ENCODE measurements at regions not wholly inside any gene's neighbourhood (a gene's known extent, or its start where the extent isn't known, plus 50 kb on each side); places are given as distances from the start of the nearest gene placed in this dataset.
A peak's percentile ranks its signal among the peaks of the same experiment; 100 is the strongest.
"Not testable (repeated sequence)": the region's sequence is repeated elsewhere in the genome, so short reads cannot be mapped to it uniquely, and the experiment has no call there.

DNA sequence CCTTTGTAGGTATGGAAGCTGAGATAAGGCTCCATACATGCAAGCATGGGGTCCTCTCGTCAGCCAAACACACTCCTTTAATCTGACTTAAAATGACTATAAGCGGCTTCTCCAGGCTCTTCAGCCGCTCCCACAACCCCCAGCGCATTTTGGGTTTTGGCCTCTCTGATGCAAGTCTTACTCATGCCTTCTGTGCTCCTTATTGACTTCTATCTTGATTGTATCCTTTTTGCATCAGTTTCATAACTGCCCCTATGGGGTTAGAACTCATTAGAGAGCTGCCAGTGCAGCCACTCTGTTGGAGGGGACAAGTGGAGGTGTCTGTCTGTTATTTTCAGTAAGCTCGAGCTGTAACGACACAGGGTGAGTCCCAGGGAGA, 70.1 kb upstream of the TAB2 start:
- Histone ChIP-seq H3K27me3 (ENCODE audit: control insufficient read depth in 3 of 3, insufficient read depth in 3 of 3, low read length in 3 of 3) (no peaks in the 10 kb centered on the region), H3K36me3 (ENCODE audit: control insufficient read depth in 3 of 3, insufficient read depth in 2 of 3, low read depth in 1 of 3, low read length in 3 of 3) (no peaks in the 10 kb centered on the region), H3K4me1 (ENCODE audit: control insufficient read depth in 3 of 3, insufficient read depth in 2 of 3, low read depth in 1 of 3, low read length in 2 of 3) (peaks cover 0 to 5% (median 0%) of the 10 kb centered on the region in 3 donors), H3K4me3 (ENCODE audit: low read depth in 1 of 3, low read length in 3 of 3) (no peak overlapping the region), H3K27ac (ENCODE audit: low read depth in 1 of 3, low read length in 2 of 3) (no peak overlapping the region), H3K9me3 (ENCODE audit: control insufficient read depth in 2 of 2, insufficient read depth in 1 of 2, low read depth in 1 of 2, low read length in 1 of 2) (peaks cover 0 to 4% of the 10 kb centered on the region in 2 donors)
- DNase-seq: no peak
- WGBS, 3 donors: 92 to 94% (median 93%) methylated on average over 6 of the region's 6 CpGs
- no peak for FAIRE-seq

DNA sequence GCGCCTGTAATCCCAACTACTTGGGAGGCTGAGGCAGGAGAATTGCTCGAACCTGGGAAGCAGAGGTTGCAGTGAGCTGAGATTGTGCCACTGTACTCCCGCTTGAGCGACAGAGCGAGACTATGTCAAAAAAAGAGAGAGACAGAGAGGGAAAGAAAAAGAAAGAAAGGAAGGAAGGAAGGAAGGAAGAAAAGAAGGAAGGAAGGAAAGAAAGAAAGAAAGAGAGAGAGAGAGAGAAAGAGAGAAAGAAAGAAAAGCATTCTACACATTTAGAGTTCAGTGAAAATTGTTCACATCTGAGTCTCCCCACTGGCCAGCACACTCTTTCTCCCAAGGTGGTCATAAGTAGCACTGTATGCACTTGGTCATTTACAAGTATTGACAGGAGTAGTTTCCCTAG, 69.2 kb upstream of the TAB2 start:
- H3K4me3 ChIP-seq (ENCODE audit: low read depth in 1 of 3, low read length in 3 of 3); H3K9me3 ChIP-seq (ENCODE audit: control insufficient read depth in 2 of 2, insufficient read depth in 1 of 2, low read depth in 1 of 2, low read length in 1 of 2); H3K36me3 ChIP-seq (ENCODE audit: control insufficient read depth in 3 of 3, insufficient read depth in 2 of 3, low read depth in 1 of 3, low read length in 3 of 3); H3K27ac ChIP-seq (ENCODE audit: low read depth in 1 of 3, low read length in 2 of 3); DNase-seq; FAIRE-seq; H3K4me1 ChIP-seq (ENCODE audit: control insufficient read depth in 3 of 3, insufficient read depth in 2 of 3, low read depth in 1 of 3, low read length in 2 of 3); H3K27me3 ChIP-seq (ENCODE audit: control insufficient read depth in 3 of 3, insufficient read depth in 3 of 3, low read length in 3 of 3): not testable (repeated sequence)
- 92 to 96% (median 95%) methylated on average over 5 of the region's 5 CpGs for WGBS, 3 donors

DNA sequence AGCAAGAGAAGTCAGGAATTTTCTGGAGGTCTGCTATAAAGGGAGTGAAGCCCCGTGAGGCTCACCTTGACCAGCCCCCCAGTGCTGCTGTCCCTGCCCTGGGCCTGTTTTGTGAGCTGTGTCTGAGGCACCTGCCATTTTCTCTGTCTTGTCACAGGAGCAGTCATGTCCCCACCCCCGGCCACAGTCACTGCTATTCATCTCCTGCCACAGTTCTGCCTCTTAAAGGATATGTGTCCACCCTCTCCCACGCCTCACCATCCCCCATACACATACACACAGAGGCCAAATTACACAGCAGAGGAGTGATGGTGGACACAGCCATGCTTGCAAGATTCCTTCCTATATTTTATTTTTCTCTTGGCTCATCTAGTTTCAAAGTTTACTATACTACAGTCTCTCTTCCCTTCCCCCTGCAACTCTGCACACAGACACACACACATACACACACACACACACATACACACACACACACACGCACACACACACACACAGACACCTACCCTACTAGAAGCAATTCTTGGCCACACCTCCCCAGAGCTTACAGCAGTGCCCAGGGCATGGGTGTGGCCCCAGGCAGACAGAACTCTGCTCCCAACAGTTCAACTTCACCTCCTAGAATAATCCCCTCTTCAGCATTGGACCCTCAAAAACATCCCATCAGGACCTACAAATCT, 68.7 kb upstream of the TAB2 start:
- Histone ChIP-seq H3K36me3 (ENCODE audit: control insufficient read depth in 3 of 3, insufficient read depth in 2 of 3, low read depth in 1 of 3, low read length in 3 of 3) (no peaks in the 10 kb centered on the region), H3K27me3 (ENCODE audit: control insufficient read depth in 3 of 3, insufficient read depth in 3 of 3, low read length in 3 of 3) (no peaks in the 10 kb centered on the region), H3K9me3 (ENCODE audit: control insufficient read depth in 2 of 2, insufficient read depth in 1 of 2, low read depth in 1 of 2, low read length in 1 of 2) (peaks cover 0 to 4% of the 10 kb centered on the region in 2 donors), H3K27ac (ENCODE audit: low read depth in 1 of 3, low read length in 2 of 3) (no peak overlapping the region), H3K4me3 (ENCODE audit: low read depth in 1 of 3, low read length in 3 of 3) (no peak overlapping the region), H3K4me1 (ENCODE audit: control insufficient read depth in 3 of 3, insufficient read depth in 2 of 3, low read depth in 1 of 3, low read length in 2 of 3) (peaks cover 0 to 5% (median 0%) of the 10 kb centered on the region in 3 donors)
- peak; percentile 62 to 71 for DNase-seq
- no peak for FAIRE-seq
- 29 to 62% (median 54%) methylated on average over 4 of the region's 4 CpGs for WGBS, 3 donors

DNA sequence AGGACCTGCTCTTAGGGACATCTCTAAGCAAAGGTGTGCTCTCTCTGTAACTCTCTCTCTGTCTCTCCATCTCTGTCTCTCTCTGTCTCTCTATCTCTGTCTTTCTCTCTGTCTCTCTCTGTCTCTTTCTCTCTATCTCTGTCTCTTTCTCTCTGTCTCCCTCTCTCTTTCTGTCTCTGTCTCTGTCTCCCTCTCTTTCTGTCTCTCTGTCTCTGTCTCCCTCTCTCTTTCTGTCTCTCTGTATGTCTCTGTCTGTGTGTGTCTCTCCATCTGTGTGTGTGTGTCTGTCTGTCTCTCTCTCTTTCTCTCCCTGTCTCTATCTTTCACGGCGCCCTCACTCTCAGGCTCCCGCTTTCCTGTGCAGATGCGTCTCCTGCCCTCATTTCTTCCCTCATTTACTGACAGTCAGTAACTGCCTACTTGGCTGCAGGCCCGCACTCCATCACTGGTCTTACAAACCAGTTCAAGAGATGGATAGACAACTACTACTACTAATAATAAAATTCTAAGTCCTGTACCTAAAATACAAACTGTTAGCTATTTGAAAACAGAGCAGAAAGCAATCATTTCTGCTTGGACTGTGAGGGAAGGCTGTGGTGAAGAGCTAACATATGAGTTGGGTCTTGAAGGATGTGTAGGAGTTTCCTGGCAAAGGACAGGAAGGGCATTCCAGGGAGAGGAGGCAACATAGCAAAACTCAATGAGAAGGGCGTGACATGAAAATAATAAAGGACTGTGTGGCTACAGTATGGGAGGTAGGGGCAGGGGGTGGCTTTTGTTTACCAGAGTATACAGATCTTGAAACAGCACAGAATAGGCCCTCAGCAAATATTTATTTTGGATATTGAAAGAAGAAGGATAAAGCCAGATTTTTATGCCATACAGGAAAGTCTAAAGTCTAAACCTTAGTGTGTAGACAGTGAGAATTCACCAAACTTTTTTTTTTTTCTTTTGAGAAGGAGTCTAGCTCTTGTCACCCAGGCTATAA, 67.8 kb upstream of the TAB2 start:
- Histone ChIP-seq H3K36me3 (ENCODE audit: control insufficient read depth in 3 of 3, insufficient read depth in 2 of 3, low read depth in 1 of 3, low read length in 3 of 3) (no peaks in the 10 kb centered on the region), H3K27ac (ENCODE audit: low read depth in 1 of 3, low read length in 2 of 3) (no peak overlapping the region), H3K4me1 (ENCODE audit: control insufficient read depth in 3 of 3, insufficient read depth in 2 of 3, low read depth in 1 of 3, low read length in 2 of 3) (peaks cover 0 to 5% (median 0%) of the 10 kb centered on the region in 3 donors), H3K4me3 (ENCODE audit: low read depth in 1 of 3, low read length in 3 of 3) (no peak overlapping the region), H3K27me3 (ENCODE audit: control insufficient read depth in 3 of 3, insufficient read depth in 3 of 3, low read length in 3 of 3) (no peaks in the 10 kb centered on the region), H3K9me3 (ENCODE audit: control insufficient read depth in 2 of 2, insufficient read depth in 1 of 2, low read depth in 1 of 2, low read length in 1 of 2) (no peaks in the 10 kb centered on the region)
- 86 to 92% (median 90%) methylated on average over 6 of the region's 6 CpGs for WGBS, 3 donors
- no peak for FAIRE-seq
- DNase-seq: peak in 1 of 2 donors; percentile 14

DNA sequence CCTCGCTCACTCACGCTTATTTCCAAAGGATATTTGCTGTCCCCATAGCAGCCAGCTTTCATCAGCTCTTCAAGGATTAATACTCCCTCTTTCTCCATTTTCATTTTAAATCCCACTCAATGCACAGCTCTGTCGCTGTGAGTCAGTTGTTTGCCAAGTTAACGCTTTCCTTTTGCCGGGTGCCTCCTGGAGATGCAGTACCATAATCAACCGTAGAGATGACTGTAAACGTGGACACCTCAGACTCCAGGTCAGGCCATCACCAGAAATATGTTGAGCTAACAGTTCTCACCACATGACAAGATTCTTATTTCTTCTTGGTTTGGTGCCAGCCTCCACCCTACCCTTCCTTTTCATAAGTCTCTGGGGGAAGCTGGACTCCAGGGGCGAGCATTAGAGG, 66.6 kb upstream of the TAB2 start:
- H3K36me3 ChIP-seq (ENCODE audit: control insufficient read depth in 3 of 3, insufficient read depth in 2 of 3, low read depth in 1 of 3, low read length in 3 of 3): no peaks in the 10 kb centered on the region

DNA sequence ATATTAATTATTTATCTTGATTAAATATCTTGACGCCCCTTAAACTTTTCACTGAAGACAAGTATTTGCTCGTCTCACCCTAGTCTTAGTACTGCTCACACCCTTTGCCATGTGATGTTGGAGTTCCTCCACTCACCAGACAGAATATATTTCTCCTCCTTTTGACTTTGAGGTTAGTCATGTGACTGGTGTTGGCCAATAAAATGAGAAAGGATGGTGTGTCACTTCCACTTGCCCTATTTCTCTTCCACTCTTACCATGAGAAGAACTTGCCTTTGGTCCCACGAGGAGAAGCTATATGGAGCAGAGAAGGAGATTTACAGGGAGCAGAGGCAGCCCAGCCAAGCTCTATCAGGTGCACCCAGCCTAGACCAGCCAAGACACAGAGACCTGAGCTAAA, 64.9 kb upstream of the TAB2 start:
- Histone ChIP-seq H3K4me3 (ENCODE audit: low read depth in 1 of 3, low read length in 3 of 3) (no peak overlapping the region), H3K27ac (ENCODE audit: low read depth in 1 of 3, low read length in 2 of 3) (no peak overlapping the region), H3K36me3 (ENCODE audit: control insufficient read depth in 3 of 3, insufficient read depth in 2 of 3, low read depth in 1 of 3, low read length in 3 of 3) (no peaks in the 10 kb centered on the region), H3K27me3 (ENCODE audit: control insufficient read depth in 3 of 3, insufficient read depth in 3 of 3, low read length in 3 of 3) (peaks cover 0 to 2% (median 0%) of the 10 kb centered on the region in 3 donors), H3K9me3 (ENCODE audit: control insufficient read depth in 2 of 2, insufficient read depth in 1 of 2, low read depth in 1 of 2, low read length in 1 of 2) (no peaks in the 10 kb centered on the region), H3K4me1 (ENCODE audit: control insufficient read depth in 3 of 3, insufficient read depth in 2 of 3, low read depth in 1 of 3, low read length in 2 of 3) (peaks cover 0 to 5% (median 0%) of the 10 kb centered on the region in 3 donors)
- WGBS, 3 donors: 86 to 97% (median 97%) methylated on average over 3 of the region's 3 CpGs
- DNase-seq (no peak), FAIRE-seq (no peak)

More for the DNA sequence above, 66.6 kb upstream of the TAB2 start:
- no peak for FAIRE-seq
- Histone ChIP-seq H3K9me3 (ENCODE audit: control insufficient read depth in 2 of 2, insufficient read depth in 1 of 2, low read depth in 1 of 2, low read length in 1 of 2) (no peaks in the 10 kb centered on the region), H3K27ac (ENCODE audit: low read depth in 1 of 3, low read length in 2 of 3) (no peak overlapping the region), H3K4me3 (ENCODE audit: low read depth in 1 of 3, low read length in 3 of 3) (no peak overlapping the region), H3K27me3 (ENCODE audit: control insufficient read depth in 3 of 3, insufficient read depth in 3 of 3, low read length in 3 of 3) (no peaks in the 10 kb centered on the region), H3K4me1 (ENCODE audit: control insufficient read depth in 3 of 3, insufficient read depth in 2 of 3, low read depth in 1 of 3, low read length in 2 of 3) (peaks cover 0 to 5% (median 0%) of the 10 kb centered on the region in 3 donors)
- DNase-seq: no peak
- WGBS, 3 donors: 86 to 89% (median 86%) methylated on average over 8 of the region's 8 CpGs

DNA sequence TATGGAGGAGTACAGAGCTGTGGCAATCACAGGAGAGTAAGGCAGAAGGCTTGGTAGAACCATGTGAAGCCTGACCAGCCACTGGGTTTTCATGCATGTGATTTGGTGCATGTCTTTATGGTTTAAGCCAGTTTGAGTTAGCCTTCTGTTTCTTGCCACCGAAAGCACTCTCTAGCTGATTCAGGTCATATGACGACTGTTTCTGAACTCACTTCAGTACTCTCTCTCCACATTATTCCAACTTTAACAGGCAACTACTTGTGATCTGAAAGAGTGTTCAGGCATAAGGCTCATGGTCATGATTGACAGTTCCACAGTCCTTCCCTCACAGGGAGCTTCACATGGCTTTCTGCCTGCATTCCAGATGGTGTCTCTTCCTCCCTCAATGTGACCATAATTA, 63.3 kb upstream of the TAB2 start:
- H3K27me3 ChIP-seq (ENCODE audit: control insufficient read depth in 3 of 3, insufficient read depth in 3 of 3, low read length in 3 of 3): peaks cover 0 to 2% (median 0%) of the 10 kb centered on the region in 3 donors
- no peaks in the 10 kb centered on the region for H3K4me1 ChIP-seq (ENCODE audit: control insufficient read depth in 3 of 3, insufficient read depth in 2 of 3, low read depth in 1 of 3, low read length in 2 of 3)
- no peak overlapping the region for H3K27ac ChIP-seq (ENCODE audit: low read depth in 1 of 3, low read length in 2 of 3)
- FAIRE-seq (no peak), DNase-seq (no peak)
- H3K4me3 ChIP-seq (ENCODE audit: low read depth in 1 of 3, low read length in 3 of 3): no peak overlapping the region
- H3K9me3 ChIP-seq (ENCODE audit: control insufficient read depth in 2 of 2, insufficient read depth in 1 of 2, low read depth in 1 of 2, low read length in 1 of 2): peaks cover 0 to 4% of the 10 kb centered on the region in 2 donors
- WGBS, 3 donors: 83 to 94% (median 87%) methylated on average over 2 of the region's 2 CpGs
- no peaks in the 10 kb centered on the region for H3K36me3 ChIP-seq (ENCODE audit: control insufficient read depth in 3 of 3, insufficient read depth in 2 of 3, low read depth in 1 of 3, low read length in 3 of 3)

DNA sequence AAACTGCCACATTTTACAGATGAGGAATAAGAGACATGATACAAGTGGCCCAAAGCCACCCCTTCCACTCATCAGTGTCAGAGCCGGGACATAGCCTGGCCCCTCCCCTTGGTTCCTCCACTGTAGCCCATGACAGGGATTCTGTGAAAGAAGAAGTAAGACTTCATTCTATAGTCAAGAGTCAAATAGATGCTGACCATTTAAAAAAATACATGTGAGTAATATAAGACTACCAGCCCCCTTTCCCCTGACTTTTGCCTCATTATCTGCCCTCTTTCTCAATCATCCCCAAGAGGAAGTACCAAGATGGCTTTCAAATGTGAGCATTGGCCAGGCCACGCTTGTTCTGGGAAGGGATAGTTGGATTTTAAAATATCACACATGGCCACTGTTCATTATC, 57.8 kb upstream of the TAB2 start:
- WGBS, 3 donors: 83 to 90% (median 88%) methylated on average over 2 of the region's 2 CpGs
- FAIRE-seq: no peak
- H3K9me3 ChIP-seq (ENCODE audit: control insufficient read depth in 2 of 2, insufficient read depth in 1 of 2, low read depth in 1 of 2, low read length in 1 of 2): peaks cover 0 to 4% of the 10 kb centered on the region in 2 donors

More for the DNA sequence above, 57.8 kb upstream of the TAB2 start:
- no peak overlapping the region for H3K4me3 ChIP-seq (ENCODE audit: low read depth in 1 of 3, low read length in 3 of 3)
- H3K27me3 ChIP-seq (ENCODE audit: control insufficient read depth in 3 of 3, insufficient read depth in 3 of 3, low read length in 3 of 3): peaks cover 0 to 2% (median 0%) of the 10 kb centered on the region in 3 donors
- H3K27ac ChIP-seq (ENCODE audit: low read depth in 1 of 3, low read length in 2 of 3): peak overlapping the region in 1 of 3 donors; percentile 12
- no peaks in the 10 kb centered on the region for H3K36me3 ChIP-seq (ENCODE audit: control insufficient read depth in 3 of 3, insufficient read depth in 2 of 3, low read depth in 1 of 3, low read length in 3 of 3)
- no peak for DNase-seq
- H3K4me1 ChIP-seq (ENCODE audit: control insufficient read depth in 3 of 3, insufficient read depth in 2 of 3, low read depth in 1 of 3, low read length in 2 of 3): no peaks in the 10 kb centered on the region

All from small intestine (tissue), 7 donors.